IMR-90 (cell line): ENCODE measurements at regions not wholly inside any gene's neighbourhood (a gene's known extent, or its start where the extent isn't known, plus 50 kb on each side); places are given as distances from the start of the nearest gene placed in this dataset.

ENCODE experiments used
- BHLHE40 ChIP-seq: fragments of 150-350 bp; IDR thresholded peaks from 2 replicates; pipeline ENCODE4 v1.6.1; 2016; ENCODE audit warnings: mild to moderate bottlenecking, low read depth, low read length
- CEBPB ChIP-seq: IDR thresholded peaks from 2 replicates; pipeline ENCODE4 v1.6.1; 2012; ENCODE audit warnings: low read depth, low read length, improper control_type of control experiment
- FOS ChIP-seq: fragments of 150-350 bp; IDR thresholded peaks from 2 replicates; pipeline ENCODE4 v1.6.1; 2016; ENCODE audit warnings: low read depth, low read length
- MAFK ChIP-seq: IDR thresholded peaks from 2 replicates; pipeline ENCODE4 v1.6.1; 2012; ENCODE audit warnings: low read depth, low read length, improper control_type of control experiment
- MAZ ChIP-seq: IDR thresholded peaks from 2 replicates; pipeline ENCODE4 v1.6.1; 2012; ENCODE audit warnings: low read depth, mild to moderate bottlenecking, low read length, improper control_type of control experiment, moderate library complexity, borderline replicate concordance
- MXI1 ChIP-seq: IDR thresholded peaks from 2 replicates; pipeline ENCODE4 v1.6.1; 2012; ENCODE audit warnings: low read depth, mild to moderate bottlenecking, low read length, moderate library complexity, borderline replicate concordance
- POLR2A ChIP-seq: IDR thresholded peaks from 2 replicates; pipeline ENCODE4 v1.6.1; 2012; ENCODE audit warnings: mild to moderate bottlenecking, low read depth, low read length
- RAD21 ChIP-seq: IDR thresholded peaks from 2 replicates; pipeline ENCODE4 v1.6.1; 2012; ENCODE audit warnings: low read length, improper control_type of control experiment
- RFX5 ChIP-seq: IDR thresholded peaks from 2 replicates; pipeline ENCODE4 v1.8.0; 2012; ENCODE audit warnings: low read depth, mild to moderate bottlenecking, low read length, moderate library complexity
- SMC3 ChIP-seq: fragments of 150-350 bp; IDR thresholded peaks from 2 replicates; pipeline ENCODE4 v1.6.1; 2016; ENCODE audit warnings: low read depth, mild to moderate bottlenecking, antibody characterized with exemption, low read length, moderate library complexity
- TF ChIP-seq, protein P1 (sequence below): conservative IDR thresholded peaks from 2 replicates; pipeline ENCODE4 v1.5.1; 2012; ENCODE audit warnings: mild to moderate bottlenecking, low read depth, low read length, improper control_type of control experiment
- TF ChIP-seq, protein P2 (sequence below): fragments of 150-350 bp; IDR thresholded peaks from 2 replicates; pipeline ENCODE4 v1.6.1; 2017; ENCODE audit warnings: mild to moderate bottlenecking, antibody characterized with exemption, low read length, low read depth
- TF ChIP-seq, protein P3 (sequence below): fragments of 150-350 bp; IDR thresholded peaks from 2 replicates; pipeline ENCODE4 v1.6.1; 2016; ENCODE audit warnings: low read depth, mild to moderate bottlenecking, low read length, moderate library complexity, borderline replicate concordance

DNA sequence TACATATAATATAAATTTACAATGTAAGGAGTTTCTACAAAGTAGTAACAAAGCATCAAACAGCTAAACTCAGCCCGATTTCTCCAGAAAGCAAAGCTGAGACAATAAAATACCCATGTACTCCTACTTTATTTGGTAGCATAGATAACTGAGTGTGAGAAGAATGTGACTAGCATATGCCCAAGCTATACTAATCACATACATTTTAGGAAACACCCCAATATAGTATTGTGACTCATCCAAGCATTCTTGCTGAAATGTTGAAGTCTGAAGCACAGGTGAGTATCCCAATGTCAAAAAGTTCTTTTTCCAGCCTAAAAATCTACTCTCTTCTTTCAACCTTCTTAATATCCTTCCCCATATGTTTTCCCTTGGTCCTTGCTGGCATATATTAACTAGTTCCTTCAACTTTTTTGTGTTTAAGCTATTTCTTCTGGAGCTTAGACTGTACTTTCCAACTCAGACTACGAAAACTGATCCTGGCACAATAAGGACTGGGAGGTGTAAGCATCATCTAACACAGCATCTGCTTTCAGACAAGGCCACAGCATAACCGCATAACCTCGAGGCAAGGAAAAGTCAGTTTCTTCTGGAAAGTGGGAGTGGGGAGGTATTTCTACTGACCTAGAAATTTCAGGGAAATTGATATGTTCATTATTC lies 163.0 kb upstream of the RNPC3 start:
- TF ChIP-seq, protein P1, sequence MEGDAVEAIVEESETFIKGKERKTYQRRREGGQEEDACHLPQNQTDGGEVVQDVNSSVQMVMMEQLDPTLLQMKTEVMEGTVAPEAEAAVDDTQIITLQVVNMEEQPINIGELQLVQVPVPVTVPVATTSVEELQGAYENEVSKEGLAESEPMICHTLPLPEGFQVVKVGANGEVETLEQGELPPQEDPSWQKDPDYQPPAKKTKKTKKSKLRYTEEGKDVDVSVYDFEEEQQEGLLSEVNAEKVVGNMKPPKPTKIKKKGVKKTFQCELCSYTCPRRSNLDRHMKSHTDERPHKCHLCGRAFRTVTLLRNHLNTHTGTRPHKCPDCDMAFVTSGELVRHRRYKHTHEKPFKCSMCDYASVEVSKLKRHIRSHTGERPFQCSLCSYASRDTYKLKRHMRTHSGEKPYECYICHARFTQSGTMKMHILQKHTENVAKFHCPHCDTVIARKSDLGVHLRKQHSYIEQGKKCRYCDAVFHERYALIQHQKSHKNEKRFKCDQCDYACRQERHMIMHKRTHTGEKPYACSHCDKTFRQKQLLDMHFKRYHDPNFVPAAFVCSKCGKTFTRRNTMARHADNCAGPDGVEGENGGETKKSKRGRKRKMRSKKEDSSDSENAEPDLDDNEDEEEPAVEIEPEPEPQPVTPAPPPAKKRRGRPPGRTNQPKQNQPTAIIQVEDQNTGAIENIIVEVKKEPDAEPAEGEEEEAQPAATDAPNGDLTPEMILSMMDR = no peak
- TF ChIP-seq RFX5 (no peak), BHLHE40 (no peak), MAFK (no peak), POLR2A (no peak), CEBPB (no peak), RAD21 (no peak), MAZ (no peak), MXI1 (no peak), SMC3 (no peak), FOS (no peak)
- TF ChIP-seq, protein P2, sequence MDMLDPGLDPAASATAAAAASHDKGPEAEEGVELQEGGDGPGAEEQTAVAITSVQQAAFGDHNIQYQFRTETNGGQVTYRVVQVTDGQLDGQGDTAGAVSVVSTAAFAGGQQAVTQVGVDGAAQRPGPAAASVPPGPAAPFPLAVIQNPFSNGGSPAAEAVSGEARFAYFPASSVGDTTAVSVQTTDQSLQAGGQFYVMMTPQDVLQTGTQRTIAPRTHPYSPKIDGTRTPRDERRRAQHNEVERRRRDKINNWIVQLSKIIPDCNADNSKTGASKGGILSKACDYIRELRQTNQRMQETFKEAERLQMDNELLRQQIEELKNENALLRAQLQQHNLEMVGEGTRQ = no peak
- TF ChIP-seq, protein P3, sequence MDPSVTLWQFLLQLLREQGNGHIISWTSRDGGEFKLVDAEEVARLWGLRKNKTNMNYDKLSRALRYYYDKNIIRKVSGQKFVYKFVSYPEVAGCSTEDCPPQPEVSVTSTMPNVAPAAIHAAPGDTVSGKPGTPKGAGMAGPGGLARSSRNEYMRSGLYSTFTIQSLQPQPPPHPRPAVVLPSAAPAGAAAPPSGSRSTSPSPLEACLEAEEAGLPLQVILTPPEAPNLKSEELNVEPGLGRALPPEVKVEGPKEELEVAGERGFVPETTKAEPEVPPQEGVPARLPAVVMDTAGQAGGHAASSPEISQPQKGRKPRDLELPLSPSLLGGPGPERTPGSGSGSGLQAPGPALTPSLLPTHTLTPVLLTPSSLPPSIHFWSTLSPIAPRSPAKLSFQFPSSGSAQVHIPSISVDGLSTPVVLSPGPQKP = no peak
